ENCODE measurements at regions not wholly inside any gene's neighbourhood (a gene's known extent, or its start where the extent isn't known, plus 50 kb on each side); places are given as distances from the start of the nearest gene placed in this dataset.
A peak's percentile ranks its signal among the peaks of the same experiment; 100 is the strongest.
"Not testable (repeated sequence)": the region's sequence is repeated elsewhere in the genome, so short reads cannot be mapped to it uniquely, and the experiment has no call there.

GRCh38 chr3:102360183-102360860, 74.5 kb upstream of the ZPLD1 start:
- H3K36me3 Mint-ChIP-seq (ENCODE audit: unreplicated experiment) = peaks cover 13% of the 10 kb centered on the region
- H3K4me3 Mint-ChIP-seq (ENCODE audit: unreplicated experiment) = no peak overlapping the region
- peaks cover 17% of the 10 kb centered on the region for H3K9me3 Mint-ChIP-seq (ENCODE audit: unreplicated experiment)
- H3K27ac Mint-ChIP-seq (ENCODE audit: unreplicated experiment) = peak overlapping the region; percentile 23
- H3K27me3 Mint-ChIP-seq (ENCODE audit: unreplicated experiment) = peaks cover 1% of the 10 kb centered on the region
- TF ChIP-seq CTCF (IDR thresholded peaks at IDR 0.05; ENCODE audit: partially characterized antibody, unreplicated experiment) = no peak
- no peak for DNase-seq
- H3K4me1 Mint-ChIP-seq (ENCODE audit: low read depth, unreplicated experiment) = peaks cover 2% of the 10 kb centered on the region

- no peak overlapping the region for H3K27ac Mint-ChIP-seq (ENCODE audit: unreplicated experiment)
- no peak for DNase-seq
- H3K36me3 Mint-ChIP-seq (ENCODE audit: unreplicated experiment) = peaks cover 13% of the 10 kb centered on the region
- H3K4me1 Mint-ChIP-seq (ENCODE audit: low read depth, unreplicated experiment) = peaks cover 2% of the 10 kb centered on the region
- TF ChIP-seq CTCF (IDR thresholded peaks at IDR 0.05; ENCODE audit: partially characterized antibody, unreplicated experiment) = no peak
- H3K4me3 Mint-ChIP-seq (ENCODE audit: unreplicated experiment) = no peak overlapping the region
- peaks cover 17% of the 10 kb centered on the region for H3K9me3 Mint-ChIP-seq (ENCODE audit: unreplicated experiment)
- peaks cover 1% of the 10 kb centered on the region for H3K27me3 Mint-ChIP-seq (ENCODE audit: unreplicated experiment)
These were observed 73.7 kb upstream of the ZPLD1 start for GRCh38 chr3:102361101-102361500.

DNA sequence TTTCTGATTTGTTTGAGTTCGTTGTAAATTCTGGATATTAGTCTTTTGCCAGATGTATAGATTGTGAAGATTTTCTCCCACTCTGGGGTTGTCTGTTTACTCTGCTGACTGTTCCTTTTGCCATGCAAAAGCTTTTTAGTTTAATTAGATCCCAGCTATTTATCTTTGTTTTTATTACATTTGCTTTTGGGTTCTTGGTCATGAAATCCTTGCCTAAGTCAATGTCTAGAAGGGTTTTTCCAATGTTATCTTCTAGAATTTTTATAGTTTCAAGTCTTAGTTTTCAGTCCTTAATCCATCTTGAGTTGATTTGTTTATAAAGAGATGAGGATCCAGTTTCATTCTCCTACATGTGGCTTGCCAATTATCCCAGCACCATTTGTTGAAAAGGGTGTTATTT, 68.7 kb upstream of the ZPLD1 start:
- H3K27me3 Mint-ChIP-seq (ENCODE audit: unreplicated experiment); H3K4me3 Mint-ChIP-seq (ENCODE audit: unreplicated experiment); H3K27ac Mint-ChIP-seq (ENCODE audit: unreplicated experiment); DNase-seq; H3K4me1 Mint-ChIP-seq (ENCODE audit: low read depth, unreplicated experiment): not testable (repeated sequence)
- H3K9me3 Mint-ChIP-seq (ENCODE audit: unreplicated experiment) = peaks cover 19% of the 10 kb centered on the region
- H3K36me3 Mint-ChIP-seq (ENCODE audit: unreplicated experiment) = peaks cover 13% of the 10 kb centered on the region

DNA sequence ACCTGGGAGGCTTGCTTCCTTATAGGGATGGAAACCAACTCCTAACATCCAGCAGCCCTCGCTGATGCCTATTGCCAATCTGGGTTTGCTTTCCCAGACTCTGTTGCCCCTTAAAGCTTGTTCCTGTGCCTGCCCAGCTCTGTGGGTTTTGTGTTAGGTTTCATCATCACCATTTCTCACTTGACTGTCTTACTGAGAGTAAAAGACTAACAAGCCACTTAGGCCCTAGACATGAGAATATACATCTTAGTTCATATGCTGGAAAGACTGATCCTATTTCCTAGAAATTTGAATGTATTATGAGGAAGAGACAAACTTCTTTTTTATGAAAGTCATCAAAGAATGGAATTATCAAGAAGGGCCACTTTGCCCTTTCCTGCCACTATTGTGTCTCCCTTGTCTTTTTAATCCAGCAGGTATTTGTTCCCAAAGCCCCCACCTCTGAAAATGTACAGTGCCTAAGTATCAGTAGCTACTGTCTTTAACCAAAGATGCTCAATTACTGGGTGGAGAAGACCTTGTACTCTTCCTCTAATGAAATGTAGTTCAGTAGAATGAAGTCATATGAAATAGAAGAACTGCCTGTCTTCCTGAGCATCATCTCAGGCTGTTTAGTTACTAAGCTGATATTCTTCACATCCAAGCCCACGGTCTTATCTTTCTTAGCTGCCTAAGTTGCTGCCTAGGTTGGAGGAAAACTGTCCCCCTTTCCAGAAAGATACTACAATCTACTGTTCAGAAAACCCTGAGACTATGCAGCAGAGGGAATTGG, 59.8 kb upstream of the ZPLD1 start:
- Mint-ChIP-seq H3K27me3 (ENCODE audit: unreplicated experiment) (no peaks in the 10 kb centered on the region), H3K36me3 (ENCODE audit: unreplicated experiment) (no peaks in the 10 kb centered on the region), H3K9me3 (ENCODE audit: unreplicated experiment) (no peaks in the 10 kb centered on the region), H3K4me3 (ENCODE audit: unreplicated experiment) (no peak overlapping the region), H3K4me1 (ENCODE audit: low read depth, unreplicated experiment) (peaks cover 3% of the 10 kb centered on the region), H3K27ac (ENCODE audit: unreplicated experiment) (no peak overlapping the region)
- DNase-seq = no peak
- TF ChIP-seq CTCF (IDR thresholded peaks at IDR 0.05; ENCODE audit: partially characterized antibody, unreplicated experiment) = no peak

DNA sequence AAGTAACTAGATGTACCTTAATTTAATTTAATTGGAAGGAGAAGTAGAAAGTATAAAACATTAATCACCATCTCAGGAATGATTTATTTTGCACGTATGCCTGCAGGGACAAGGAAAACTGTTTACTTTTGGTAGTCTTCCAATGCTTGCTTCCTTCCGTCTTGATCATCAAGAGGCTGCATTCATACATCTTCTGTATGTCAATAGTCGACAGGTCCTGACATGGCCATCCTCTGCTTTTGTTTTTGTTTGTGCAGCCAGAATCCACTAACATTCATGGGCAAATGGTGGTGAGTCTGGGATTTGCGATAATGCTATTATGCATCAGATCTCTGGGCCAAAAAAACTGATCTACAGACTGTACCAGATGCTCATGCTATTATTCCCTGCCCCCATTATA, 56.6 kb upstream of the ZPLD1 start:
- no peak for DNase-seq
- Mint-ChIP-seq H3K27me3 (ENCODE audit: unreplicated experiment) (no peaks in the 10 kb centered on the region), H3K9me3 (ENCODE audit: unreplicated experiment) (no peaks in the 10 kb centered on the region), H3K27ac (ENCODE audit: unreplicated experiment) (no peak overlapping the region), H3K4me1 (ENCODE audit: low read depth, unreplicated experiment) (peaks cover 3% of the 10 kb centered on the region), H3K4me3 (ENCODE audit: unreplicated experiment) (no peak overlapping the region), H3K36me3 (ENCODE audit: unreplicated experiment) (no peaks in the 10 kb centered on the region)
- TF ChIP-seq CTCF (IDR thresholded peaks at IDR 0.05; ENCODE audit: partially characterized antibody, unreplicated experiment) = no peak

- H3K4me1 Mint-ChIP-seq (ENCODE audit: low read depth, unreplicated experiment); H3K27ac Mint-ChIP-seq (ENCODE audit: unreplicated experiment); H3K9me3 Mint-ChIP-seq (ENCODE audit: unreplicated experiment); DNase-seq; H3K4me3 Mint-ChIP-seq (ENCODE audit: unreplicated experiment); H3K36me3 Mint-ChIP-seq (ENCODE audit: unreplicated experiment); H3K27me3 Mint-ChIP-seq (ENCODE audit: unreplicated experiment): not testable (repeated sequence)
These were observed 52.6 kb upstream of the ZPLD1 start for GRCh38 chr3:102382201-102382600.
